ENCODE measurements at regions not wholly inside any gene's neighbourhood (a gene's known extent, or its start where the extent isn't known, plus 50 kb on each side); places are given as distances from the start of the nearest gene placed in this dataset.

DNA sequence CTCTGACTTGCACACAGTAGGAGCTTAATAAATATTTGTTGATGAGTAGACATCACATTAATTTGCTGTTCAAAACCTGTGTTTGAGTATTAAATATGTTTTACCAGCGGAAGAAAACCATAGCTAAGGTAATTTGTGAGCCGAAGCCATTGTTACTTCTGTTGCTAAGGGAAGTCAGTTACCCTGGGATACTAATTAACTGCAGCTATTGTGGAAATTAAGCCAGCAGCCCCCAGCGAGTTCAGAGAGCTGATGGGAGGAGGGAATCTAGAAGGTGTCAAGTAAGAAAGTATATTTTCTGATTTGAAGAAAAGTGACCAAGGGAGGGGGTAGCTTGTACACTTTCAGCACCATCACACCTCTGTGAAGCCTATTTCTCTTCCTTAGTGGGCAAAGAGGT lies 76.7 kb upstream of the IGSF1 start:
- Histone ChIP-seq H3K27me3 (ENCODE audit: control insufficient read depth in 4 of 4, insufficient read depth in 4 of 4, low read length in 3 of 4) (peaks cover 0 to 4% (median 0%) of the 10 kb centered on the region in 4 donors), H3K27ac (ENCODE audit: low read depth in 1 of 2, low read length in 2 of 2) (no peak overlapping the region), H3K4me3 (ENCODE audit: low read depth in 1 of 3, low read length in 3 of 3) (no peak overlapping the region), H3K9ac (ENCODE audit: low read depth in 1 of 2, low read length in 2 of 2) (no peak overlapping the region), H3K4me1 (ENCODE audit: control insufficient read depth in 4 of 4, insufficient read depth in 4 of 4, low read length in 3 of 4) (no peaks in the 10 kb centered on the region), H3K36me3 (ENCODE audit: control insufficient read depth in 4 of 4, insufficient read depth in 3 of 4, low read depth in 1 of 4, low read length in 3 of 4) (no peaks in the 10 kb centered on the region), H3K9me3 (ENCODE audit: control insufficient read depth in 4 of 4, low read length in 3 of 4) (no peaks in the 10 kb centered on the region)
- no peak for DNase-seq (ENCODE audit: low spot score)
- TF ChIP-seq SP1 (IDR thresholded peaks at IDR 0.05), result no peak
- no peak for TF ChIP-seq RAD21 (IDR thresholded peaks at IDR 0.05)
- TF ChIP-seq, protein P1, sequence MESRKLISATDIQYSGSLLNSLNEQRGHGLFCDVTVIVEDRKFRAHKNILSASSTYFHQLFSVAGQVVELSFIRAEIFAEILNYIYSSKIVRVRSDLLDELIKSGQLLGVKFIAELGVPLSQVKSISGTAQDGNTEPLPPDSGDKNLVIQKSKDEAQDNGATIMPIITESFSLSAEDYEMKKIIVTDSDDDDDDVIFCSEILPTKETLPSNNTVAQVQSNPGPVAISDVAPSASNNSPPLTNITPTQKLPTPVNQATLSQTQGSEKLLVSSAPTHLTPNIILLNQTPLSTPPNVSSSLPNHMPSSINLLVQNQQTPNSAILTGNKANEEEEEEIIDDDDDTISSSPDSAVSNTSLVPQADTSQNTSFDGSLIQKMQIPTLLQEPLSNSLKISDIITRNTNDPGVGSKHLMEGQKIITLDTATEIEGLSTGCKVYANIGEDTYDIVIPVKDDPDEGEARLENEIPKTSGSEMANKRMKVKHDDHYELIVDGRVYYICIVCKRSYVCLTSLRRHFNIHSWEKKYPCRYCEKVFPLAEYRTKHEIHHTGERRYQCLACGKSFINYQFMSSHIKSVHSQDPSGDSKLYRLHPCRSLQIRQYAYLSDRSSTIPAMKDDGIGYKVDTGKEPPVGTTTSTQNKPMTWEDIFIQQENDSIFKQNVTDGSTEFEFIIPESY (IDR thresholded peaks at IDR 0.05), result no peak
- TF ChIP-seq, protein P2, sequence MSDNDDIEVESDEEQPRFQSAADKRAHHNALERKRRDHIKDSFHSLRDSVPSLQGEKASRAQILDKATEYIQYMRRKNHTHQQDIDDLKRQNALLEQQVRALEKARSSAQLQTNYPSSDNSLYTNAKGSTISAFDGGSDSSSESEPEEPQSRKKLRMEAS (IDR thresholded peaks at IDR 0.05), result no peak
- TF ChIP-seq, protein P3, sequence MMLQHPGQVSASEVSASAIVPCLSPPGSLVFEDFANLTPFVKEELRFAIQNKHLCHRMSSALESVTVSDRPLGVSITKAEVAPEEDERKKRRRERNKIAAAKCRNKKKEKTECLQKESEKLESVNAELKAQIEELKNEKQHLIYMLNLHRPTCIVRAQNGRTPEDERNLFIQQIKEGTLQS (IDR thresholded peaks at IDR 0.05), result no peak
- no peak for TF ChIP-seq RXRA (IDR thresholded peaks at IDR 0.05)
- no peak for TF ChIP-seq EGR1 (IDR thresholded peaks at IDR 0.05; ENCODE audit: low read depth in 2 of 2)
- TF ChIP-seq TAF1 (conservative IDR thresholded peaks at IDR 0.05), result no peak
- TF ChIP-seq FOXA2 (IDR thresholded peaks at IDR 0.05), result no peak
- TF ChIP-seq JUND (IDR thresholded peaks at IDR 0.05), result no peak
- no peak for TF ChIP-seq FOXA1 (IDR thresholded peaks at IDR 0.05)
- TF ChIP-seq YY1 (IDR thresholded peaks at IDR 0.05), result no peak
- TF ChIP-seq GABPA (IDR thresholded peaks at IDR 0.05 in 1 of 2, conservative IDR thresholded peaks at IDR 0.05 in 1 of 2), result no peak
- no peak for TF ChIP-seq NR2F2 (IDR thresholded peaks at IDR 0.05)
- WGBS, result 70% methylated on average over 3 of the region's 3 CpGs

DNA sequence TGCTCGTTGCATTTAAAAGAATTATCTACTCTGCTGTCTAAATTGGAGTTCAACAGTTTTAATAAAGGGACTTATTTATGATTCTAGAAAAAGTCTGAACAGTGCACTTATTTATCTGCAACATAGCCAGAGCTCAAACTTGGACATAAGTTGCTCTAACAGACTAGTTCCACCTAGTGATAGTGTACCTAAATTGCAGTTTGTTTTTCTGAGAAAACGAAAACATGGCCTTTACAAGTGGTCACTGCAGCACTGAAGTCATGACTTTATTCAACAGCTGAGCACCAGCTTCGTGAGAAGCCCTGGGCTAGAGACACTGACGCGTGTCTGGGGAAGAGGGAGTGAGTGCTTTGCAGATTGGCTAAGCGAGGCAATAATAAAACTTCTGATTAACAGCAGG lies 77.3 kb upstream of the IGSF1 start:
- TF ChIP-seq TAF1 (conservative IDR thresholded peaks at IDR 0.05), result no peak
- peak; percentile 19 for TF ChIP-seq CTCF (IDR thresholded peaks at IDR 0.05; ENCODE audit: low read depth, low read length, missing input control)
- TF ChIP-seq RAD21 (IDR thresholded peaks at IDR 0.05), result peak; percentile 47 to 73
- TF ChIP-seq, protein P1 (IDR thresholded peaks at IDR 0.05), result no peak
- H3K4me1 ChIP-seq (ENCODE audit: control insufficient read depth in 4 of 4, insufficient read depth in 4 of 4, low read length in 3 of 4), result no peaks in the 10 kb centered on the region
- no peak overlapping the region for H3K27ac ChIP-seq (ENCODE audit: low read depth in 1 of 2, low read length in 2 of 2)
- 40% methylated on average over 6 of the region's 6 CpGs for WGBS
- no peaks in the 10 kb centered on the region for H3K36me3 ChIP-seq (ENCODE audit: control insufficient read depth in 4 of 4, insufficient read depth in 3 of 4, low read depth in 1 of 4, low read length in 3 of 4)
- H3K4me3 ChIP-seq (ENCODE audit: low read depth in 1 of 3, low read length in 3 of 3), result no peak overlapping the region
- peaks cover 0 to 4% (median 0%) of the 10 kb centered on the region in 4 donors for H3K27me3 ChIP-seq (ENCODE audit: control insufficient read depth in 4 of 4, insufficient read depth in 4 of 4, low read length in 3 of 4)
- DNase-seq (ENCODE audit: low spot score), result no peak
- no peak overlapping the region for H3K9ac ChIP-seq (ENCODE audit: low read depth in 1 of 2, low read length in 2 of 2)
- H3K9me3 ChIP-seq (ENCODE audit: control insufficient read depth in 4 of 4, low read length in 3 of 4), result no peaks in the 10 kb centered on the region

Measured in liver (tissue), 8 donors.